GM12878 (cell line): ENCODE measurements at regions not wholly inside any gene's neighbourhood (a gene's known extent, or its start where the extent isn't known, plus 50 kb on each side); places are given as distances from the start of the nearest gene placed in this dataset.

Experiments
- ATAC-seq: fragments of 200-7000 bp; cut with Tn5 transposase; 3 replicates; pipeline ENCODE4 v1.9.1; 2020; ENCODE audit warnings: mild to moderate bottlenecking, moderate library complexity
- BruUV-seq: library from RNA; stranded (reverse); fragments of 400-500 nt; replicated peaks from 2 replicates; lab custom pipeline; 2021; lab: Mats Ljungman, UMichigan
- CTCF ChIA-PET: fragments of 300-600 bp; sonication (Branson Sonifier 250); formaldehyde crosslinking; extraction: SDS; loops from one replicate; lab custom pipeline; 2021; ENCODE audit warnings: inconsistent platforms; lab: Yijun Ruan, JAX
- POLR2A ChIA-PET: fragments of 350-600 bp; formaldehyde crosslinking; extraction: SDS; loops from one replicate; lab custom pipeline; 2021; ENCODE audit warnings: inconsistent platforms; lab: Charles Lee
- RAD21 ChIA-PET: fragments of 300-600 bp; sonication (Branson Sonifier 250); formaldehyde crosslinking; loops from one replicate; lab custom pipeline; 2023; ENCODE audit warnings: antibody characterized with exemption; ENCODE audit not compliant: unreplicated experiment; lab: Charles Lee
- SMC1A ChIA-PET: fragments of 300-600 bp; sonication (Branson Sonifier 250); formaldehyde crosslinking; loops from one replicate; lab custom pipeline; 2023; ENCODE audit not compliant: unreplicated experiment, uncharacterized antibody; lab: Charles Lee
- DNase-seq: peaks from one replicate; pipeline ENCODE4 v3.0.0-alpha.2; 2011; ENCODE audit warnings: low read depth, low spot score
- FAIRE-seq: peaks from 3 replicates; lab custom pipeline; 2011; peaks lifted over from hg19 to GRCh38; lab: Jason Lieb, UNC
- H2AFZ ChIP-seq: 2 replicates; pipeline ENCODE4 v1.6.0; 2011; ENCODE audit warnings: low read depth, low read length, control low read depth; ENCODE audit not compliant: control insufficient read depth
- H3K27ac ChIP-seq: 2 replicates; pipeline ENCODE4 v1.5.1; 2011; ENCODE audit warnings: control low read depth; ENCODE audit not compliant: control insufficient read depth, insufficient read depth
- H3K27me3 ChIP-seq, 2 experiments: replicated peaks in 1 of 2; 2 replicates each; pipeline versions ENCODE4 v1.6.0 to v1.6.1; 2011; ENCODE audit warnings: low read length in 1 of 2; ENCODE audit not compliant: control insufficient read depth in 2 of 2, insufficient read depth in 2 of 2
- H3K36me3 ChIP-seq, 2 experiments: 2 replicates each; pipeline ENCODE4 v1.5.1; 2011; ENCODE audit warnings: low read length in 1 of 2; ENCODE audit not compliant: control insufficient read depth in 2 of 2, insufficient read depth in 2 of 2
- H3K4me1 ChIP-seq: 2 replicates; pipeline ENCODE4 v1.6.1; 2011; ENCODE audit warnings: mild to moderate bottlenecking, low read length, moderate library complexity, mixed read lengths; ENCODE audit not compliant: control insufficient read depth, insufficient read depth
- H3K4me2 ChIP-seq: 2 replicates; pipeline ENCODE4 v1.6.0; 2011; ENCODE audit warnings: control low read depth; ENCODE audit not compliant: control insufficient read depth, insufficient read depth
- H3K4me3 ChIP-seq: fragments of 200-600 bp; sonication (generic); 2 replicates; pipeline ENCODE4 v1.5.1; 2016
- H3K79me2 ChIP-seq: 2 replicates; pipeline ENCODE4 v1.6.0; 2011; ENCODE audit warnings: low read length; ENCODE audit not compliant: control insufficient read depth, insufficient read depth
- H3K9ac ChIP-seq: 2 replicates; pipeline ENCODE4 v1.8.0; 2011; ENCODE audit warnings: low read length, control low read depth, mixed read lengths; ENCODE audit not compliant: control insufficient read depth, insufficient read depth
- H3K9me3 ChIP-seq: replicated peaks from 3 replicates; pipeline ENCODE4 v1.5.1; 2011; ENCODE audit warnings: mild to moderate bottlenecking, low read length; ENCODE audit not compliant: control insufficient read depth, insufficient read depth
- H4K20me1 ChIP-seq: 2 replicates; pipeline ENCODE4 v1.6.0; 2011; ENCODE audit not compliant: control insufficient read depth, insufficient read depth
- ASH2L ChIP-seq: fragments of 300-600, 200-600 bp; sonication (generic); IDR thresholded peaks from 2 replicates; pipeline ENCODE4 v1.6.1; 2017; ENCODE audit warnings: low read depth, mild to moderate bottlenecking, borderline replicate concordance
- CHD1 ChIP-seq: IDR thresholded peaks from 2 replicates; pipeline ENCODE4 v1.6.1; 2012; ENCODE audit warnings: low read depth, low read length, improper control_type of control experiment
- GATAD2B ChIP-seq: fragments of 450-650 bp; conservative IDR thresholded peaks from 2 replicates; pipeline ENCODE4 v1.6.1; 2017; ENCODE audit warnings: low read depth, mild to moderate bottlenecking, moderate library complexity
- NR2C2 ChIP-seq: IDR thresholded peaks from 2 replicates; pipeline ENCODE4 v1.6.1; 2011; ENCODE audit warnings: borderline replicate concordance, low read depth; ENCODE audit not compliant: control insufficient read depth, insufficient read length
- SMAD5 ChIP-seq: IDR thresholded peaks from 2 replicates; pipeline ENCODE4 v1.6.1; 2016; ENCODE audit warnings: antibody characterized with exemption, low read depth
- SP1 ChIP-seq: IDR thresholded peaks from one replicate; pipeline ENCODE4 v1.6.1; 2011; ENCODE audit warnings: low read depth, low read length
- TBL1XR1 ChIP-seq: IDR thresholded peaks from 2 replicates; pipeline ENCODE4 v1.6.1; 2012; ENCODE audit warnings: low read depth, low read length, improper control_type of control experiment
- ZNF274 ChIP-seq: IDR thresholded peaks from one replicate; pipeline ENCODE4 v1.8.0; 2011; ENCODE audit not compliant: insufficient read length, insufficient read depth
- ZSCAN29 ChIP-seq: fragments of 450-650 bp; IDR thresholded peaks from 2 replicates; pipeline ENCODE4 v1.6.1; 2017; ENCODE audit warnings: mild to moderate bottlenecking, moderate library complexity
- WGBS: methylation state at CpG from one replicate; pipeline ENCODE4 v1.1.6; 2016; ENCODE audit warnings: low lambda C conversion rate; ENCODE audit not compliant: insufficient replicate concordance, insufficient coverage; ENCODE audit errors: missing lambda C conversion rate; 5-methylcytosine and 5-hydroxymethylcytosine counted together
- in situ Hi-C: fragments of 300-500 bp; cut with MboI; formaldehyde crosslinking; loops from 9 replicates; pipeline ENCODE4 v1.14.3; 2018; ENCODE audit warnings: mixed read lengths
- intact Hi-C: fragments of 100-400 bp; cut with micrococcal nuclease; formaldehyde crosslinking; loops from one replicate; pipeline ENCODE4 v1.14.2; 2022; ENCODE audit not compliant: unreplicated experiment
- TF ChIP-seq, protein P1 (sequence below): fragments of 450-650 bp; IDR thresholded peaks from 2 replicates; pipeline ENCODE4 v1.6.1; 2014; ENCODE audit warnings: mild to moderate bottlenecking

DNA sequence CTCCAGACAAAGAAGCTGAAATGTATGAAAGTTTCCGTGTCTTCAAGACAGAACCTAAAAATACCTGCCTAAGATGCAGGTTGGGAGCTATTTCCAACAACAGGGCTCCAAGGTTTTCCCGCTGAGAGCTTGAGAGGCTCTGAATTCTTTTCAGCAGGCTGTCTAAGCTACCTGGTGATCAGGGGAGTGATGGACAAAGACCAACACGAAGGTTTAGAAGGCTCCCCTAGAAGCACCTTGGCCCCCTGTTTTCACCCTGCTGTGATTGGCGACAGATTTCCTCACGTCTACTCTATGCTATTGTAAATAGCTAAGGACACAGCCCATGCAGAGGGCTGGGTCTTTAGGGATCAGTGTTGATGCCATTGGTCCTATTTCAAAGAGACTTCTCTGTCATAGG is 275.2 kb upstream of the SALL1 start:
- ChIA-PET CTCF (no interaction called here), RAD21 (no interaction called here), SMC1A (interaction anchor here (1.5 kb wide), 1 partner anchor 18 kb away, joined by 4 read pairs; no protein-coding TSS in a partner anchor), POLR2A (interaction anchor here (0.6 kb wide), 1 partner anchor 483 kb away, joined by 3 read pairs; no protein-coding TSS in a partner anchor)
- no peak for FAIRE-seq
- Histone ChIP-seq H3K4me3 (no peak overlapping the region), H3K4me2 (no peak overlapping the region), H3K79me2 (no peaks in the 10 kb centered on the region), H4K20me1 (no peaks in the 10 kb centered on the region), H3K27me3 (no peaks in the 10 kb centered on the region), H3K27ac (no peak overlapping the region), H3K36me3 (no peaks in the 10 kb centered on the region), H3K9me3 (no peaks in the 10 kb centered on the region), H3K4me1 (no peaks in the 10 kb centered on the region), H2AFZ (no peak overlapping the region), H3K9ac (no peak overlapping the region)
- BruUV-seq, result no TSS peak
- 9% methylated on average over 5 of the region's 5 CpGs for WGBS
- TF ChIP-seq TBL1XR1, result no peak
- no peak for TF ChIP-seq SMAD5
- TF ChIP-seq SP1, result no peak
- no peak for TF ChIP-seq ASH2L
- in situ Hi-C loops, result no loop called here
- intact Hi-C loops, result no loop called here
- DNase-seq, result no peak
- no peak for ATAC-seq

DNA sequence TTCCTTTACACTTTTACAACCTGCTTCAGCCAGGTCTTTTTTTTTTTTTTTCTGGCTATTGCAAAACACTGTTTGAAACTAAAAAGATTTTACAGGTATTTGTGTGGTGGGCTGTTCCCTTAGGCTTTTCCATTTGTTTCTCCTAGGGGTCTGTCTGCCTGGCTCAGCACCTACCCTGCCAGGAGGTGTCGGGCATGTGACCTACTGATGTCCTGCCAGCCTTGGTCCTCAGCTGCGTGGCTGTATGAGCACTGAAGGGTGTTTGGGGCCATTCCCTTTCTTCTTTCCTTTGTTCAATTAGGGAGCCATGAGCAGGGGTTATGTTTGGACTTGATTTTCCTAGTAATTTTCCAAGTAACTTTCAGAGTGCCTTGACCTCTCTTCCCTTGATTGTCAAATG is 269.2 kb upstream of the SALL1 start:
- no peak for DNase-seq
- no peaks in the 10 kb centered on the region for H3K36me3 ChIP-seq
- no peak overlapping the region for H3K27ac ChIP-seq
- intact Hi-C loops (no loop called here), in situ Hi-C loops (no loop called here)
- H3K27me3 ChIP-seq, result no peaks in the 10 kb centered on the region
- H3K9me3 ChIP-seq, result no peaks in the 10 kb centered on the region
- no peak overlapping the region for H3K9ac ChIP-seq
- TF ChIP-seq ZSCAN29 (no peak), NR2C2 (no peak), CHD1 (no peak), GATAD2B (no peak), ZNF274 (no peak)
- TF ChIP-seq, protein P1, sequence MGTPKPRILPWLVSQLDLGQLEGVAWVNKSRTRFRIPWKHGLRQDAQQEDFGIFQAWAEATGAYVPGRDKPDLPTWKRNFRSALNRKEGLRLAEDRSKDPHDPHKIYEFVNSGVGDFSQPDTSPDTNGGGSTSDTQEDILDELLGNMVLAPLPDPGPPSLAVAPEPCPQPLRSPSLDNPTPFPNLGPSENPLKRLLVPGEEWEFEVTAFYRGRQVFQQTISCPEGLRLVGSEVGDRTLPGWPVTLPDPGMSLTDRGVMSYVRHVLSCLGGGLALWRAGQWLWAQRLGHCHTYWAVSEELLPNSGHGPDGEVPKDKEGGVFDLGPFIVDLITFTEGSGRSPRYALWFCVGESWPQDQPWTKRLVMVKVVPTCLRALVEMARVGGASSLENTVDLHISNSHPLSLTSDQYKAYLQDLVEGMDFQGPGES, result no peak
- H3K4me2 ChIP-seq, result no peak overlapping the region
- H3K79me2 ChIP-seq, result no peaks in the 10 kb centered on the region
- CTCF ChIA-PET, result interaction anchor here (0.8 to 1.6 kb wide), 2 partner anchors 9 to 97 kb away, joined by 3 read pairs; no protein-coding TSS in a partner anchor
- BruUV-seq, result no TSS peak
- SMC1A ChIA-PET, result interaction anchor here (0.6 kb wide), 1 partner anchor 1475 kb away, joined by 3 read pairs; no protein-coding TSS in a partner anchor
- H4K20me1 ChIP-seq, result no peaks in the 10 kb centered on the region
- ATAC-seq, result no peak
- no peak for FAIRE-seq
- no peaks in the 10 kb centered on the region for H3K4me1 ChIP-seq
- no peak overlapping the region for H3K4me3 ChIP-seq
- WGBS, result 0% methylated on average over 2 of the region's 2 CpGs
- RAD21 ChIA-PET, result interaction anchor here (0.8 kb wide), 1 partner anchor 9 kb away, joined by 4 read pairs; no protein-coding TSS in a partner anchor
- H2AFZ ChIP-seq, result no peak overlapping the region
- POLR2A ChIA-PET, result no interaction called here
